Caco-2 (cell line): ENCODE measurements at regions not wholly inside any gene's neighbourhood (a gene's known extent, or its start where the extent isn't known, plus 50 kb on each side); places are given as distances from the start of the nearest gene placed in this dataset.

ENCODE experiments used
- BruUV-seq: library from RNA; stranded (reverse); fragments of 400-500 nt; replicated peaks from 2 replicates; lab custom pipeline; 2021; lab: Mats Ljungman, UMichigan
- CTCF ChIA-PET: fragments of 300-600 bp; sonication (Branson Sonifier 250); formaldehyde crosslinking; loops from one replicate; lab custom pipeline; 2022; ENCODE audit warnings: antibody characterized with exemption; lab: Charles Lee
- POLR2A ChIA-PET: fragments of 300-600 bp; sonication (Branson Sonifier 250); formaldehyde crosslinking; loops from one replicate; lab custom pipeline; 2022; ENCODE audit warnings: antibody characterized with exemption; lab: Charles Lee
- DNase-seq, 2 experiments: peaks; one replicate each; pipeline versions ENCODE4 v3.0.0 to v3.0.0-alpha.2; 2020 to 2022
- H3K27me3 ChIP-seq: replicated peaks from 2 replicates; pipeline ENCODE4 v1.6.0; 2011; ENCODE audit warnings: low read length; ENCODE audit not compliant: control insufficient read depth, insufficient read depth
- H3K36me3 ChIP-seq: 2 replicates; pipeline ENCODE4 v1.5.1; 2011; ENCODE audit warnings: low read length; ENCODE audit not compliant: control insufficient read depth, insufficient read depth
- H3K4me1 ChIP-seq: fragments of 250-450 bp; sonication (Bioruptor Pico); 2 replicates; pipeline ENCODE4 v1.5.1; 2020; ENCODE audit warnings: mild to moderate bottlenecking
- H3K4me3 ChIP-seq: 2 replicates; pipeline ENCODE4 v1.5.1; 2011; ENCODE audit warnings: low read depth, mild to moderate bottlenecking, control low read depth, low read length
- H3K9me3 ChIP-seq: fragments of 250-450 bp; sonication (Bioruptor Pico); 2 replicates; pipeline ENCODE4 v1.5.1; 2020; ENCODE audit warnings: mild to moderate bottlenecking, moderate library complexity
- H3K27ac Mint-ChIP-seq: one replicate; pipeline ENCODE4 v1.8.0; 2022; ENCODE audit warnings: mixed read lengths; ENCODE audit not compliant: unreplicated experiment
- H3K27me3 Mint-ChIP-seq: one replicate; pipeline ENCODE4 v1.8.0; 2022; ENCODE audit warnings: mixed read lengths; ENCODE audit not compliant: insufficient read depth, unreplicated experiment
- H3K36me3 Mint-ChIP-seq: one replicate; pipeline ENCODE4 v1.8.0; 2022; ENCODE audit warnings: mild to moderate bottlenecking, mixed read lengths; ENCODE audit not compliant: insufficient read depth, unreplicated experiment
- H3K4me1 Mint-ChIP-seq: one replicate; pipeline ENCODE4 v1.8.0; 2022; ENCODE audit warnings: low read depth, mixed read lengths; ENCODE audit not compliant: unreplicated experiment
- H3K4me3 Mint-ChIP-seq: one replicate; pipeline ENCODE4 v1.8.0; 2022; ENCODE audit warnings: mild to moderate bottlenecking, moderate library complexity, mixed read lengths; ENCODE audit not compliant: unreplicated experiment
- H3K9me3 Mint-ChIP-seq: one replicate; pipeline ENCODE4 v1.8.0; 2022; ENCODE audit warnings: mixed read lengths; ENCODE audit not compliant: unreplicated experiment
- CTCF ChIP-seq, 2 experiments: fragments of 200-600 bp in 1 of 2; IDR thresholded peaks; 1 replicate in 1 of 2; 2 replicates in 1 of 2; pipeline versions ENCODE4 v1.5.1 to v1.8.0; 2011 to 2022; ENCODE audit warnings: antibody characterized with exemption in 1 of 2, control low read depth in 1 of 2, inconsistent platforms in 1 of 2, low read depth in 1 of 2, low read length in 1 of 2, mild to moderate bottlenecking in 1 of 2, moderate library complexity in 1 of 2; ENCODE audit not compliant: insufficient read depth in 1 of 2, severe bottlenecking in 1 of 2, unreplicated experiment in 1 of 2
- intact Hi-C: fragments of 100-400 bp; cut with micrococcal nuclease; formaldehyde crosslinking; loops from one replicate; pipeline ENCODE4 v1.10.0; 2022; ENCODE audit not compliant: unreplicated experiment

- CTCF ChIA-PET = no interaction called here
- Mint-ChIP-seq H3K36me3 (peaks cover 13% of the 10 kb centered on the region), H3K27me3 (no peaks in the 10 kb centered on the region), H3K9me3 (no peaks in the 10 kb centered on the region), H3K4me1 (no peaks in the 10 kb centered on the region), H3K4me3 (no peak overlapping the region), H3K27ac (no peak overlapping the region)
- H3K36me3 ChIP-seq = no peaks in the 10 kb centered on the region
- H3K4me1 ChIP-seq = no peaks in the 10 kb centered on the region
- no TSS peak for BruUV-seq
- DNase-seq = no peak
- POLR2A ChIA-PET = no interaction called here
- TF ChIP-seq CTCF (IDR thresholded peaks at IDR 0.05; ENCODE audit: insufficient read depth in 1 of 2, low read depth in 1 of 2, low read length in 1 of 2, severe bottlenecking in 1 of 2, unreplicated experiment in 1 of 2) = no peak
- H3K27me3 ChIP-seq = no peaks in the 10 kb centered on the region
- no peak overlapping the region for H3K4me3 ChIP-seq
- H3K9me3 ChIP-seq = no peaks in the 10 kb centered on the region
- intact Hi-C loops = no loop called here
Observed at GRCh38 chr1:147080671-147081394, 91.4 kb downstream of the PRKAB2 start.

GRCh38 chr1:147080006-147080661, 92.1 kb downstream of the PRKAB2 start:
- Histone ChIP-seq H3K9me3 (no peaks in the 10 kb centered on the region), H3K36me3 (no peaks in the 10 kb centered on the region), H3K27me3 (no peaks in the 10 kb centered on the region), H3K4me1 (no peaks in the 10 kb centered on the region), H3K4me3 (no peak overlapping the region)
- intact Hi-C loops = no loop called here
- no peak for DNase-seq
- Mint-ChIP-seq H3K27ac (no peak overlapping the region), H3K4me1 (no peaks in the 10 kb centered on the region), H3K27me3 (no peaks in the 10 kb centered on the region), H3K36me3 (peaks cover 12% of the 10 kb centered on the region), H3K4me3 (no peak overlapping the region), H3K9me3 (no peaks in the 10 kb centered on the region)
- TF ChIP-seq CTCF (IDR thresholded peaks at IDR 0.05; ENCODE audit: insufficient read depth in 1 of 2, low read depth in 1 of 2, low read length in 1 of 2, severe bottlenecking in 1 of 2, unreplicated experiment in 1 of 2) = no peak
- CTCF ChIA-PET = no interaction called here
- POLR2A ChIA-PET = no interaction called here
- no TSS peak for BruUV-seq

- Mint-ChIP-seq H3K9me3 (no peaks in the 10 kb centered on the region), H3K4me3 (no peak overlapping the region), H3K27ac (no peak overlapping the region), H3K36me3 (peaks cover 5% of the 10 kb centered on the region), H3K4me1 (no peaks in the 10 kb centered on the region), H3K27me3 (no peaks in the 10 kb centered on the region)
- ChIA-PET POLR2A (no interaction called here), CTCF (no interaction called here)
- no peaks in the 10 kb centered on the region for H3K27me3 ChIP-seq
- H3K4me3 ChIP-seq = no peak overlapping the region
- BruUV-seq = no TSS peak
- no peak for DNase-seq
- H3K36me3 ChIP-seq = no peaks in the 10 kb centered on the region
- no peaks in the 10 kb centered on the region for H3K4me1 ChIP-seq
- no peaks in the 10 kb centered on the region for H3K9me3 ChIP-seq
- intact Hi-C loops = no loop called here
- TF ChIP-seq CTCF (IDR thresholded peaks at IDR 0.05; ENCODE audit: insufficient read depth in 1 of 2, low read depth in 1 of 2, low read length in 1 of 2, severe bottlenecking in 1 of 2, unreplicated experiment in 1 of 2) = no peak
Observed at GRCh38 chr1:147079400-147080005, 92.8 kb downstream of the PRKAB2 start.
